ENCODE measurements at regions not wholly inside any gene's neighbourhood (a gene's known extent, or its start where the extent isn't known, plus 50 kb on each side); places are given as distances from the start of the nearest gene placed in this dataset.

- TF ChIP-seq CTCF (IDR thresholded peaks at IDR 0.05; ENCODE audit: low read depth, low read length), result no peak
- TF ChIP-seq POLR2A (IDR thresholded peaks at IDR 0.05; ENCODE audit: extremely low read depth, insufficient read length), result no peak
- no peak for TF ChIP-seq MYC (IDR thresholded peaks at IDR 0.05; ENCODE audit: low read depth, low read length)
Observed at GRCh38 chr6:8329562-8329961, 105.8 kb downstream of the SLC35B3 start.
